ENCODE measurements at regions not wholly inside any gene's neighbourhood (a gene's known extent, or its start where the extent isn't known, plus 50 kb on each side); places are given as distances from the start of the nearest gene placed in this dataset.

- H3K27ac ChIP-seq (ENCODE audit: low read depth, low read length): no peak overlapping the region
- no peaks in the 10 kb centered on the region for H3K36me3 ChIP-seq (ENCODE audit: control insufficient read depth in 3 of 3, insufficient read depth in 3 of 3, low read length in 3 of 3)
- no peaks in the 10 kb centered on the region for H3K27me3 ChIP-seq (ENCODE audit: control insufficient read depth in 3 of 3, insufficient read depth in 3 of 3, low read length in 3 of 3)
- H3K4me3 ChIP-seq (ENCODE audit: low read length in 3 of 3): no peak overlapping the region
- no peaks in the 10 kb centered on the region for H3K9me3 ChIP-seq (ENCODE audit: control insufficient read depth in 3 of 3, low read length in 3 of 3)
- no peak overlapping the region for H3K9ac ChIP-seq (ENCODE audit: low read depth in 1 of 3, low read length in 3 of 3)
- peaks cover 0 to 14% (median 0%) of the 10 kb centered on the region in 3 donors for H3K4me1 ChIP-seq (ENCODE audit: control insufficient read depth in 3 of 3, insufficient read depth in 3 of 3, low read length in 3 of 3)
These were observed 266.1 kb upstream of the MAP3K1 start for GRCh38 chr5:56549096-56549886.

GRCh38 chr5:56545016-56545415, 270.3 kb upstream of the MAP3K1 start:
- Histone ChIP-seq H3K4me3 (ENCODE audit: low read length in 3 of 3) (no peak overlapping the region), H3K4me1 (ENCODE audit: control insufficient read depth in 3 of 3, insufficient read depth in 3 of 3, low read length in 3 of 3) (peaks cover 0 to 10% (median 0%) of the 10 kb centered on the region in 3 donors), H3K9me3 (ENCODE audit: control insufficient read depth in 3 of 3, low read length in 3 of 3) (no peaks in the 10 kb centered on the region), H3K9ac (ENCODE audit: low read depth in 1 of 3, low read length in 3 of 3) (no peak overlapping the region), H3K27ac (ENCODE audit: low read depth, low read length) (no peak overlapping the region), H3K36me3 (ENCODE audit: control insufficient read depth in 3 of 3, insufficient read depth in 3 of 3, low read length in 3 of 3) (no peaks in the 10 kb centered on the region), H3K27me3 (ENCODE audit: control insufficient read depth in 3 of 3, insufficient read depth in 3 of 3, low read length in 3 of 3) (no peaks in the 10 kb centered on the region)

- Histone ChIP-seq H3K9ac (ENCODE audit: low read depth in 1 of 3, low read length in 3 of 3) (no peak overlapping the region), H3K36me3 (ENCODE audit: control insufficient read depth in 3 of 3, insufficient read depth in 3 of 3, low read length in 3 of 3) (no peaks in the 10 kb centered on the region), H3K4me1 (ENCODE audit: control insufficient read depth in 3 of 3, insufficient read depth in 3 of 3, low read length in 3 of 3) (peaks cover 0 to under 1% (median 0%) of the 10 kb centered on the region in 3 donors), H3K4me3 (ENCODE audit: low read length in 3 of 3) (no peak overlapping the region), H3K27ac (ENCODE audit: low read depth, low read length) (no peak overlapping the region), H3K9me3 (ENCODE audit: control insufficient read depth in 3 of 3, low read length in 3 of 3) (no peaks in the 10 kb centered on the region), H3K27me3 (ENCODE audit: control insufficient read depth in 3 of 3, insufficient read depth in 3 of 3, low read length in 3 of 3) (no peaks in the 10 kb centered on the region)
These were observed 271.6 kb upstream of the MAP3K1 start for GRCh38 chr5:56543441-56544388.

- Histone ChIP-seq H3K27ac (ENCODE audit: low read depth, low read length) (no peak overlapping the region), H3K4me3 (ENCODE audit: low read length in 3 of 3) (no peak overlapping the region), H3K9me3 (ENCODE audit: control insufficient read depth in 3 of 3, low read length in 3 of 3) (no peaks in the 10 kb centered on the region), H3K4me1 (ENCODE audit: control insufficient read depth in 3 of 3, insufficient read depth in 3 of 3, low read length in 3 of 3) (no peaks in the 10 kb centered on the region), H3K27me3 (ENCODE audit: control insufficient read depth in 3 of 3, insufficient read depth in 3 of 3, low read length in 3 of 3) (peaks cover 0 to 3% (median 0%) of the 10 kb centered on the region in 3 donors), H3K36me3 (ENCODE audit: control insufficient read depth in 3 of 3, insufficient read depth in 3 of 3, low read length in 3 of 3) (no peaks in the 10 kb centered on the region), H3K9ac (ENCODE audit: low read depth in 1 of 3, low read length in 3 of 3) (no peak overlapping the region)
These were observed 275.1 kb upstream of the MAP3K1 start for GRCh38 chr5:56540266-56540665.

- peaks cover 0 to 5% (median 0%) of the 10 kb centered on the region in 3 donors for H3K27me3 ChIP-seq (ENCODE audit: control insufficient read depth in 3 of 3, insufficient read depth in 3 of 3, low read length in 3 of 3)
- H3K9ac ChIP-seq (ENCODE audit: low read depth in 1 of 3, low read length in 3 of 3): no peak overlapping the region
- no peak overlapping the region for H3K27ac ChIP-seq (ENCODE audit: low read depth, low read length)
- no peaks in the 10 kb centered on the region for H3K9me3 ChIP-seq (ENCODE audit: control insufficient read depth in 3 of 3, low read length in 3 of 3)
- no peaks in the 10 kb centered on the region for H3K4me1 ChIP-seq (ENCODE audit: control insufficient read depth in 3 of 3, insufficient read depth in 3 of 3, low read length in 3 of 3)
- H3K36me3 ChIP-seq (ENCODE audit: control insufficient read depth in 3 of 3, insufficient read depth in 3 of 3, low read length in 3 of 3): no peaks in the 10 kb centered on the region
- H3K4me3 ChIP-seq (ENCODE audit: low read length in 3 of 3): no peak overlapping the region
These were observed 276.8 kb upstream of the MAP3K1 start for GRCh38 chr5:56538580-56538979.

GRCh38 chr5:56535347-56535746, 280.0 kb upstream of the MAP3K1 start:
- Histone ChIP-seq H3K9ac (ENCODE audit: low read depth in 1 of 3, low read length in 3 of 3) (no peak overlapping the region), H3K4me1 (ENCODE audit: control insufficient read depth in 3 of 3, insufficient read depth in 3 of 3, low read length in 3 of 3) (no peaks in the 10 kb centered on the region), H3K9me3 (ENCODE audit: control insufficient read depth in 3 of 3, low read length in 3 of 3) (no peaks in the 10 kb centered on the region), H3K36me3 (ENCODE audit: control insufficient read depth in 3 of 3, insufficient read depth in 3 of 3, low read length in 3 of 3) (no peaks in the 10 kb centered on the region), H3K27ac (ENCODE audit: low read depth, low read length) (no peak overlapping the region), H3K27me3 (ENCODE audit: control insufficient read depth in 3 of 3, insufficient read depth in 3 of 3, low read length in 3 of 3) (peaks cover 0 to 5% (median 0%) of the 10 kb centered on the region in 3 donors), H3K4me3 (ENCODE audit: low read length in 3 of 3) (no peak overlapping the region)

- H3K27me3 ChIP-seq (ENCODE audit: control insufficient read depth in 3 of 3, insufficient read depth in 3 of 3, low read length in 3 of 3): peaks cover 0 to 5% (median 0%) of the 10 kb centered on the region in 3 donors
- H3K9me3 ChIP-seq (ENCODE audit: control insufficient read depth in 3 of 3, low read length in 3 of 3): no peaks in the 10 kb centered on the region
- no peaks in the 10 kb centered on the region for H3K36me3 ChIP-seq (ENCODE audit: control insufficient read depth in 3 of 3, insufficient read depth in 3 of 3, low read length in 3 of 3)
- no peak overlapping the region for H3K4me3 ChIP-seq (ENCODE audit: low read length in 3 of 3)
- H3K4me1 ChIP-seq (ENCODE audit: control insufficient read depth in 3 of 3, insufficient read depth in 3 of 3, low read length in 3 of 3): no peaks in the 10 kb centered on the region
- no peak overlapping the region for H3K27ac ChIP-seq (ENCODE audit: low read depth, low read length)
- no peak overlapping the region for H3K9ac ChIP-seq (ENCODE audit: low read depth in 1 of 3, low read length in 3 of 3)
These were observed 281.1 kb upstream of the MAP3K1 start for GRCh38 chr5:56534102-56534829.

- no peak overlapping the region for H3K4me3 ChIP-seq (ENCODE audit: low read length in 3 of 3)
- H3K9me3 ChIP-seq (ENCODE audit: control insufficient read depth in 3 of 3, low read length in 3 of 3): no peaks in the 10 kb centered on the region
- no peak overlapping the region for H3K27ac ChIP-seq (ENCODE audit: low read depth, low read length)
- H3K9ac ChIP-seq (ENCODE audit: low read depth in 1 of 3, low read length in 3 of 3): no peak overlapping the region
- H3K4me1 ChIP-seq (ENCODE audit: control insufficient read depth in 3 of 3, insufficient read depth in 3 of 3, low read length in 3 of 3): no peaks in the 10 kb centered on the region
- peaks cover 0 to 2% (median 0%) of the 10 kb centered on the region in 3 donors for H3K27me3 ChIP-seq (ENCODE audit: control insufficient read depth in 3 of 3, insufficient read depth in 3 of 3, low read length in 3 of 3)
- no peaks in the 10 kb centered on the region for H3K36me3 ChIP-seq (ENCODE audit: control insufficient read depth in 3 of 3, insufficient read depth in 3 of 3, low read length in 3 of 3)
These were observed 282.9 kb upstream of the MAP3K1 start for GRCh38 chr5:56532466-56532865.

GRCh38 chr5:56530626-56531138, 284.7 kb upstream of the MAP3K1 start:
- no peak overlapping the region for H3K27ac ChIP-seq (ENCODE audit: low read depth, low read length)
- no peak overlapping the region for H3K9ac ChIP-seq (ENCODE audit: low read depth in 1 of 3, low read length in 3 of 3)
- H3K4me1 ChIP-seq (ENCODE audit: control insufficient read depth in 3 of 3, insufficient read depth in 3 of 3, low read length in 3 of 3): no peaks in the 10 kb centered on the region
- peaks cover 0 to 2% (median 0%) of the 10 kb centered on the region in 3 donors for H3K27me3 ChIP-seq (ENCODE audit: control insufficient read depth in 3 of 3, insufficient read depth in 3 of 3, low read length in 3 of 3)
- no peaks in the 10 kb centered on the region for H3K36me3 ChIP-seq (ENCODE audit: control insufficient read depth in 3 of 3, insufficient read depth in 3 of 3, low read length in 3 of 3)
- H3K9me3 ChIP-seq (ENCODE audit: control insufficient read depth in 3 of 3, low read length in 3 of 3): no peaks in the 10 kb centered on the region
- no peak overlapping the region for H3K4me3 ChIP-seq (ENCODE audit: low read length in 3 of 3)
